ENCODE measurements at regions not wholly inside any gene's neighbourhood (a gene's known extent, or its start where the extent isn't known, plus 50 kb on each side); places are given as distances from the start of the nearest gene placed in this dataset.
"Not testable (repeated sequence)": the region's sequence is repeated elsewhere in the genome, so short reads cannot be mapped to it uniquely, and the experiment has no call there.

DNA sequence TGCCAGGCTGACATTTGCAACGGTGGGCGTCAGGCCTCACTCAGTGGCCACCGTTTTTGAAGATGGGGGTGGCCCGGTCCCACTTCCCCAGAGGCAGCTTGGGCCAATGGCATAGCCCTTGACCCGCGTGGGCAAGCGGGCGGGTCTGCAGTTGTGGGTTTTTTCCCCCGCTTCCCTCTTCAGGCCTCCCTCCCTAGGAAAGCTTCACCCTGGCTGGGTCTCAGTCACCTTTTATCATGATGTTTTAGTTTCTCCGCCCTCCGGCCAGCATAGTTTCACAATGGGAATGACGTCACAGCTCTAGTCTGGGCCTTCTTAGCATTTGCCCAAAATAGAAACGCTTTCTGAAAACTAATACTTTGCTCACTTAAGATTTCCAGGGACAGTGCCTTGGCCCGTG is 3909.3 kb upstream of the OR11H1 start:
- TF ChIP-seq POLR2A (IDR thresholded peaks at IDR 0.05): not testable (repeated sequence)
- TF ChIP-seq, protein P1, sequence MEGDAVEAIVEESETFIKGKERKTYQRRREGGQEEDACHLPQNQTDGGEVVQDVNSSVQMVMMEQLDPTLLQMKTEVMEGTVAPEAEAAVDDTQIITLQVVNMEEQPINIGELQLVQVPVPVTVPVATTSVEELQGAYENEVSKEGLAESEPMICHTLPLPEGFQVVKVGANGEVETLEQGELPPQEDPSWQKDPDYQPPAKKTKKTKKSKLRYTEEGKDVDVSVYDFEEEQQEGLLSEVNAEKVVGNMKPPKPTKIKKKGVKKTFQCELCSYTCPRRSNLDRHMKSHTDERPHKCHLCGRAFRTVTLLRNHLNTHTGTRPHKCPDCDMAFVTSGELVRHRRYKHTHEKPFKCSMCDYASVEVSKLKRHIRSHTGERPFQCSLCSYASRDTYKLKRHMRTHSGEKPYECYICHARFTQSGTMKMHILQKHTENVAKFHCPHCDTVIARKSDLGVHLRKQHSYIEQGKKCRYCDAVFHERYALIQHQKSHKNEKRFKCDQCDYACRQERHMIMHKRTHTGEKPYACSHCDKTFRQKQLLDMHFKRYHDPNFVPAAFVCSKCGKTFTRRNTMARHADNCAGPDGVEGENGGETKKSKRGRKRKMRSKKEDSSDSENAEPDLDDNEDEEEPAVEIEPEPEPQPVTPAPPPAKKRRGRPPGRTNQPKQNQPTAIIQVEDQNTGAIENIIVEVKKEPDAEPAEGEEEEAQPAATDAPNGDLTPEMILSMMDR (IDR thresholded peaks at IDR 0.05): not testable (repeated sequence)
